Duodenal mucosa (tissue), 2 donors: ENCODE measurements at regions not wholly inside any gene's neighbourhood (a gene's known extent, or its start where the extent isn't known, plus 50 kb on each side); places are given as distances from the start of the nearest gene placed in this dataset.

Experiments
- H3K27ac ChIP-seq: one replicate; pipeline ENCODE4 v1.7.0; 2013; ENCODE audit warnings: low read depth, low read length
- H3K27me3 ChIP-seq, 2 donors: one replicate each; pipeline ENCODE4 v1.7.0; 2013; ENCODE audit warnings: low read length in 2 of 2, control low read depth in 1 of 2; ENCODE audit not compliant: insufficient read depth in 2 of 2, control insufficient read depth in 1 of 2
- H3K36me3 ChIP-seq, 2 donors: one replicate each; pipeline ENCODE4 v1.7.0; 2013; ENCODE audit warnings: low read length in 2 of 2, control low read depth in 1 of 2; ENCODE audit not compliant: insufficient read depth in 2 of 2, control insufficient read depth in 1 of 2
- H3K4me1 ChIP-seq, 2 donors: one replicate each; pipeline ENCODE4 v1.7.0; 2013; ENCODE audit warnings: low read length in 2 of 2, control low read depth in 1 of 2; ENCODE audit not compliant: insufficient read depth in 2 of 2, control insufficient read depth in 1 of 2
- H3K4me3 ChIP-seq, 2 donors: one replicate each; pipeline ENCODE4 v1.7.0; 2013; ENCODE audit warnings: low read length in 2 of 2, low read depth in 1 of 2
- H3K9ac ChIP-seq, 2 donors: one replicate each; pipeline ENCODE4 v1.7.0; 2013; ENCODE audit warnings: low read length in 2 of 2, low read depth in 1 of 2
- H3K9me3 ChIP-seq, 2 donors: one replicate each; pipeline ENCODE4 v1.7.0; 2013; ENCODE audit warnings: low read length in 2 of 2, control low read depth in 1 of 2; ENCODE audit not compliant: control insufficient read depth in 1 of 2

GRCh38 chr6:76465410-76465809 is 392.9 kb upstream of the IMPG1 start:
- Histone ChIP-seq H3K9ac (no peak overlapping the region), H3K27ac (no peak overlapping the region)

GRCh38 chr6:76453270-76453669 is 380.8 kb upstream of the IMPG1 start:
- H3K9ac ChIP-seq, result no peak overlapping the region
- H3K27me3 ChIP-seq, result no peaks in the 10 kb centered on the region
- H3K4me3 ChIP-seq, result no peak overlapping the region
- no peaks in the 10 kb centered on the region for H3K36me3 ChIP-seq
- H3K27ac ChIP-seq, result no peak overlapping the region
- H3K4me1 ChIP-seq, result no peaks in the 10 kb centered on the region
- peaks cover 2 to 7% of the 10 kb centered on the region in 2 donors for H3K9me3 ChIP-seq

More at GRCh38 chr6:76465410-76465809, 392.9 kb upstream of the IMPG1 start:
- Histone ChIP-seq H3K27me3 (no peaks in the 10 kb centered on the region), H3K9me3 (peaks cover 0 to 2% of the 10 kb centered on the region in 2 donors), H3K4me3 (no peak overlapping the region), H3K36me3 (no peaks in the 10 kb centered on the region), H3K4me1 (no peaks in the 10 kb centered on the region)

DNA sequence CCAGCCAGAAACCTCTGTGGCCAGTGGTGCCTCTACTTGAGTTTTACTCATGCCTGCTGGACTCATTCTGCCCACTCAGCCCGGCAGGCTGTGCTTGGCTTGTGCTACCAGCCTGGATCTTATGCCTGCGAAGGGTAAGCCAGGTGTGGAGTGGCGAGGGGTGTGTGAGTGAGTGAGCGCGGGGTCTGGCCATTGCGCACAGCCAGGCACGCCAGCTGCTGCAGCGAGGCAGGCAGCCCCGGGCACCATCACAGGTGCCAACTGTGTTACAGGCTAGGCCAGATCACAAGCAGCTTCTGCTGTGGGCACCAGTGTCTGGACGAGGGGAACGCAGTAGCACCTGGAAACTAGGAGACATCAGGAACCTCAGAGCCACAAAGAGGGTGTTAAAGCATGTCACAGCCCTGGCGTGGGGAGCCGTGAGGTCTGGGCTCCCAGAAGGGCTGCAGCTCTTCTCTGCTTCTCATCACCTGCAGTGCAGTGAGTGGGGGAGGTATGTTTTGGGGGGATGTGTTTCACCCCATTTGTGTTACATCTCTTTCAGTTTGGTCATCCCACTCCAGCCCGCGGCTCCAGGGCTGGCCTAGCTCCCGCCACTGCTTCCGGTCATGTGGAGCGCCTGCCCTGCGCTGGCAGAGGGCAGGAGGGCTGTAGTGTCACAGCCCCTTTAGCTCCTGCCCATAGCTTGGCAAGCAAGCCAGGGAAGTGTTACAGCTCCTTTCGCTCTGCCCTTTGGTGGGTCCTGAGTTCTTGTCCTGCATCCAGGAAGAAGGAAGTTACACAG is 379.7 kb upstream of the IMPG1 start:
- no peaks in the 10 kb centered on the region for H3K27me3 ChIP-seq
- H3K36me3 ChIP-seq, result no peaks in the 10 kb centered on the region
- H3K27ac ChIP-seq, result no peak overlapping the region
- H3K9ac ChIP-seq, result no peak overlapping the region
- no peaks in the 10 kb centered on the region for H3K4me1 ChIP-seq
- H3K4me3 ChIP-seq, result no peak overlapping the region
- H3K9me3 ChIP-seq, result peaks cover 2 to 7% of the 10 kb centered on the region in 2 donors

DNA sequence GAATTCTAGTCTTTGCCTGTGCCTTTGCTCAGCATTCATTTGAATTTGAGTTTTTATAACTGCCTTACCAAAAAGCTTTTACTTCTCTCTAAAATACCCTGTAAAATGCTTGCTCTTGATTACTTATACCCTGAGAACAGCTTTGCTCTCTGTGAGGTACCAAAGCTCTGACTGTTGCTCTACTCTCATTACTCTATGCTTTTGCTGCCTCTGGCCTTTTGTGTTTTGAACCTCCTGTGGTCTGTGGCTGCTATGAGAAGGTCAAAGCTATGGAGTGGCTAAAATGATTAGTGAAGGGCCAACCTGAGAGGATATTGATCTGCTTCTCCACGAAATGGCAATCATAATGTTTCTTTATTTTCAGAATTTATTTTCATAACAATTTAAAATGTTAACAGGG is 375.6 kb upstream of the IMPG1 start:
- H3K9me3 ChIP-seq, result peaks cover 2 to 10% of the 10 kb centered on the region in 2 donors
- no peak overlapping the region for H3K4me3 ChIP-seq
- H3K27me3 ChIP-seq, result no peaks in the 10 kb centered on the region
- no peaks in the 10 kb centered on the region for H3K36me3 ChIP-seq
- no peak overlapping the region for H3K27ac ChIP-seq
- no peaks in the 10 kb centered on the region for H3K4me1 ChIP-seq
- no peak overlapping the region for H3K9ac ChIP-seq

DNA sequence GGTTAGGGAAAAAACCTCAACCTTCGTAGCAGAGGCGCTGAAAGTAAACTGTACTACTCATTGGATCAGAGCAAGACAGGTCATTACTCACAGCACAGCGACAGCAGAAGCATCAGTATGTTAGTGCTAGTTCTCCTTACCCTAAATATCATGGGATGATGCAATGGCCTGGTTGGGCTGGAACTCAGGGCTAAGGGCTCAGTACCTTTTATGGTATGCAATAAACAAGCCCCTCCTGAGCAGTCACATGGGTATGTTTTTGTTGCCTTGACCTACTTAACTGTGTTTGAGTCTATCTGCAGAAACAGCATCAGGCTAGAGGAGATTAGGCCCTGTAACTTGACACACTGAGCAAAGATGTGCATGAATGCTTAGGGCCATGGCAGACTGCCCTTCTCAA is 369.4 kb upstream of the IMPG1 start:
- Histone ChIP-seq H3K4me1 (no peaks in the 10 kb centered on the region), H3K9me3 (peaks cover 0 to 4% of the 10 kb centered on the region in 2 donors), H3K27ac (no peak overlapping the region), H3K4me3 (no peak overlapping the region), H3K27me3 (no peaks in the 10 kb centered on the region), H3K36me3 (no peaks in the 10 kb centered on the region), H3K9ac (no peak overlapping the region)

DNA sequence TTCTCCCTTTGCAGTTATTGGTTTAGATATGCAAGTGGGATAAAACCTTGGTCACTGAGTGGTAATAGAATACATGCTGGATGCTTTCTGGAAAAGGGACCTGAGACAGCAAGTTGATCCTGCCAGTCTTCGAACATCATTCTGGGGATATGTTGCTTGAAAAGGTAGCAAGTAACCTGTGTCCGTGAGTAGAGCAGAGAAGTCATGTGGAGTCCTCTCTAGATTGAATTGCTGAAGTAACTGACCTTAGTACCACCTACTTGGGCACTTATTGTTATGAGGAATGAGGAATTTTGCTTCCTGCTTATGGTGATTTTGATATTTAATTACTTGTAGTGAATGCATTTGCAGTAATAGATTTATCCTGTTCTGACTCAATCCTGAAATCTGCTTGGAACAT is 367.3 kb upstream of the IMPG1 start:
- Histone ChIP-seq H3K4me3 (no peak overlapping the region), H3K9ac (no peak overlapping the region), H3K27ac (no peak overlapping the region), H3K4me1 (no peaks in the 10 kb centered on the region), H3K9me3 (no peaks in the 10 kb centered on the region), H3K27me3 (no peaks in the 10 kb centered on the region), H3K36me3 (no peaks in the 10 kb centered on the region)

GRCh38 chr6:76438768-76439167 is 366.3 kb upstream of the IMPG1 start:
- Histone ChIP-seq H3K27ac (no peak overlapping the region), H3K27me3 (no peaks in the 10 kb centered on the region), H3K9me3 (no peaks in the 10 kb centered on the region), H3K4me3 (no peak overlapping the region), H3K9ac (no peak overlapping the region), H3K4me1 (no peaks in the 10 kb centered on the region), H3K36me3 (no peaks in the 10 kb centered on the region)

DNA sequence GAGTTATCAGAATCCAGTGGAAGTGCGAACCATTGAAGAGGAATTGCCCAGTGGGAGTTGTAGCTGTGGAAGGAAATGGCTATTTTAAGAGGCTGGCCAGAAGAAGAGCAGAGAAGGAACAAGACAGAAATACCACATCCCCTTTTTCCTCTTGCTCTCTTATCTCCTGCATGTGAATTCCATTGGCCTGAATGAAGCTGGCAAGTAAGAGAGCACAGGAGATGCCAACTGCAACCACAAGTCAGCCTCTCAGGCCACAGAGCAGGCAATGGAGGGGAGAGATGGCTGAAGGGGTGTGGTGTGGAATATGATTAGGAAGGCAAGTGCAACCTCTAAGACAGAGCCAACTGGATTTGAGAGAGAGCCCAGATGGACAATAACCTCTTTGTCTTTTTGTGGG is 362.7 kb upstream of the IMPG1 start:
- no peaks in the 10 kb centered on the region for H3K27me3 ChIP-seq
- no peaks in the 10 kb centered on the region for H3K4me1 ChIP-seq
- H3K36me3 ChIP-seq, result no peaks in the 10 kb centered on the region
- H3K9me3 ChIP-seq, result no peaks in the 10 kb centered on the region
- no peak overlapping the region for H3K9ac ChIP-seq
- H3K27ac ChIP-seq, result no peak overlapping the region
- no peak overlapping the region for H3K4me3 ChIP-seq

DNA sequence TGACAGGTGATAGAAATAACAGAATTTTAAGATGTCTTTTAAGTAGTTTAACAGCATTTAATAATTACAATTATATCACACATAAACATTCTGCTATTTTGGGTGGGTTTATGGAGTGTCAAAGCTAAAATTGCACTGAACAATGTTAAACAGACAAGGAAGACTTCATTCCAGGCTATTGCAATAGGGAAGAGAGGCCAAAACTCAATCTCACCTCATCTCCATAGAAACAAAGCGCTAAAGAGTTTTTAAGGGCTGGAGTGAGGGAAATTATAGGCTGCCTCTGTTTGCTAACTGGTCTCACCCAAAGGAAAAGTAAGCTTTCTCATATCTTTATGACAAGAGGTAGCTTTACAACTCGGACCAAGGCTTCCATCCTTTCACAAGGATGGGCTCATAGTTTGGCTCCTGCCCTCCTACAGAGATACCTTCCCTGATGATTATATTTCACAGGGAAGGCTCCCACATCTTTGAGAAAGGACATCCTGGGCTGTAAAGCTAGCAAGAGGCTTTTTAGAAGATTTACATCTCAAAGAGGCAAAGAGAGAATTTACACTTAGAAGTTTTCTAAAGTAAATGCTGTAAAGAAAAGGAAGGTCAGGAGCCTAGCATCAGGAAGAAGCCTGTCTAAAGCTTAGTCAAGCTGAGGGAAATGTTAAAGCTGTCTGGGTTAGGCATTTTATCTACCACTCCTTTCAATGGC is 350.2 kb upstream of the IMPG1 start:
- Histone ChIP-seq H3K9ac (no peak overlapping the region), H3K36me3 (no peaks in the 10 kb centered on the region), H3K4me1 (no peaks in the 10 kb centered on the region), H3K27ac (no peak overlapping the region), H3K9me3 (no peaks in the 10 kb centered on the region), H3K4me3 (no peak overlapping the region), H3K27me3 (no peaks in the 10 kb centered on the region)

GRCh38 chr6:76420094-76420493 is 347.6 kb upstream of the IMPG1 start:
- no peaks in the 10 kb centered on the region for H3K27me3 ChIP-seq
- H3K9me3 ChIP-seq, result no peaks in the 10 kb centered on the region
- H3K9ac ChIP-seq, result no peak overlapping the region
- no peaks in the 10 kb centered on the region for H3K36me3 ChIP-seq
- no peak overlapping the region for H3K27ac ChIP-seq
- no peaks in the 10 kb centered on the region for H3K4me1 ChIP-seq
- H3K4me3 ChIP-seq, result no peak overlapping the region
